Neural crest cell (in vitro differentiated cells): ENCODE measurements at regions not wholly inside any gene's neighbourhood (a gene's known extent, or its start where the extent isn't known, plus 50 kb on each side); places are given as distances from the start of the nearest gene placed in this dataset.

ENCODE experiments used
- DNase-seq: peaks from one replicate; pipeline ENCODE4 v3.0.0; 2021; ENCODE audit warnings: low read depth, mixed read lengths, low spot score
- H3K27ac Mint-ChIP-seq: one replicate; pipeline ENCODE4 v1.8.0; 2021; ENCODE audit warnings: mild to moderate bottlenecking, mixed read lengths; ENCODE audit not compliant: unreplicated experiment
- H3K27me3 Mint-ChIP-seq: 2 replicates; pipeline ENCODE4 v1.8.0; 2021; ENCODE audit warnings: low read depth, mild to moderate bottlenecking, mixed read lengths
- H3K36me3 Mint-ChIP-seq: 2 replicates; pipeline ENCODE4 v1.8.0; 2021; ENCODE audit warnings: low read depth, mild to moderate bottlenecking, mixed read lengths
- H3K4me1 Mint-ChIP-seq: 2 replicates; pipeline ENCODE4 v1.8.0; 2021; ENCODE audit warnings: mixed read lengths
- H3K4me3 Mint-ChIP-seq: one replicate; pipeline ENCODE4 v1.8.0; 2021; ENCODE audit warnings: mild to moderate bottlenecking, mixed read lengths
- H3K9me3 Mint-ChIP-seq: 2 replicates; pipeline ENCODE4 v1.8.0; 2021; ENCODE audit warnings: mixed read lengths
- CTCF ChIP-seq: fragments of 200-600 bp; sonication (generic); conservative IDR thresholded peaks from 2 replicates; pipeline ENCODE4 v1.5.0; 2021; ENCODE audit warnings: antibody characterized with exemption, mild to moderate bottlenecking

- Mint-ChIP-seq H3K9me3 (peaks cover 10% of the 10 kb centered on the region), H3K4me1 (peaks cover 4% of the 10 kb centered on the region), H3K27ac (peak overlapping the region; percentile 4), H3K4me3 (no peak overlapping the region), H3K27me3 (no peaks in the 10 kb centered on the region), H3K36me3 (peaks cover 10% of the 10 kb centered on the region)
- no peak for DNase-seq
- no peak for TF ChIP-seq CTCF
These were observed 103.9 kb upstream of the HS6ST1 start for GRCh38 chr2:128422571-128422970.

- Mint-ChIP-seq H3K36me3 (peaks cover 10% of the 10 kb centered on the region), H3K4me3 (no peak overlapping the region), H3K9me3 (peaks cover 13% of the 10 kb centered on the region), H3K27ac (no peak overlapping the region), H3K27me3 (no peaks in the 10 kb centered on the region), H3K4me1 (peaks cover 4% of the 10 kb centered on the region)
- no peak for TF ChIP-seq CTCF
- DNase-seq, result no peak
These were observed 105.1 kb upstream of the HS6ST1 start for GRCh38 chr2:128423788-128424165.

- Mint-ChIP-seq H3K36me3 (peaks cover 10% of the 10 kb centered on the region), H3K27ac (peak overlapping the region; percentile 68), H3K27me3 (peaks cover 2% of the 10 kb centered on the region), H3K4me3 (no peak overlapping the region), H3K4me1 (peaks cover 4% of the 10 kb centered on the region), H3K9me3 (peaks cover 16% of the 10 kb centered on the region)
- DNase-seq, result no peak
- no peak for TF ChIP-seq CTCF
These were observed 105.9 kb upstream of the HS6ST1 start for GRCh38 chr2:128424406-128425171.

- Mint-ChIP-seq H3K4me3 (no peak overlapping the region), H3K4me1 (peaks cover 4% of the 10 kb centered on the region), H3K27me3 (peaks cover 3% of the 10 kb centered on the region), H3K9me3 (peaks cover 17% of the 10 kb centered on the region), H3K27ac (no peak overlapping the region), H3K36me3 (peaks cover 6% of the 10 kb centered on the region)
- no peak for TF ChIP-seq CTCF
- no peak for DNase-seq
These were observed 106.5 kb upstream of the HS6ST1 start for GRCh38 chr2:128425216-128425615.

GRCh38 chr2:128425731-128426620 lies 107.3 kb upstream of the HS6ST1 start:
- Mint-ChIP-seq H3K27ac (no peak overlapping the region), H3K36me3 (peaks cover 7% of the 10 kb centered on the region), H3K27me3 (peaks cover 3% of the 10 kb centered on the region), H3K4me1 (peaks cover 4% of the 10 kb centered on the region), H3K9me3 (peaks cover 20% of the 10 kb centered on the region), H3K4me3 (no peak overlapping the region)
- TF ChIP-seq CTCF, result no peak
- DNase-seq, result no peak
